ENCODE measurements at regions not wholly inside any gene's neighbourhood (a gene's known extent, or its start where the extent isn't known, plus 50 kb on each side); places are given as distances from the start of the nearest gene placed in this dataset.

- TF ChIP-seq CSDC2 (CRISPR knock-in tag; IDR thresholded peaks at IDR 0.05) (no peak), TCF4 (CRISPR knock-in tag; IDR thresholded peaks at IDR 0.05; ENCODE audit: borderline replicate concordance) (no peak), ZFP30 (CRISPR knock-in tag; IDR thresholded peaks at IDR 0.05) (no peak), ZNF70 (CRISPR knock-in tag; IDR thresholded peaks at IDR 0.05) (no peak), CSRNP3 (CRISPR knock-in tag; IDR thresholded peaks at IDR 0.05) (no peak), TOX (CRISPR knock-in tag; IDR thresholded peaks at IDR 0.05; ENCODE audit: borderline replicate concordance) (no peak), BACH2 (CRISPR knock-in tag; IDR thresholded peaks at IDR 0.05; ENCODE audit: borderline replicate concordance) (no peak), SNAI2 (CRISPR knock-in tag; IDR thresholded peaks at IDR 0.05) (no peak), ZC3H10 (CRISPR knock-in tag; IDR thresholded peaks at IDR 0.05) (no peak), ZNF8 (CRISPR knock-in tag; IDR thresholded peaks at IDR 0.05) (no peak), ESRRG (CRISPR knock-in tag; IDR thresholded peaks at IDR 0.05) (no peak), GLIS3 (CRISPR knock-in tag; IDR thresholded peaks at IDR 0.05) (no peak), OSR1 (CRISPR knock-in tag; IDR thresholded peaks at IDR 0.05) (no peak), POU6F1 (CRISPR knock-in tag; IDR thresholded peaks at IDR 0.05; ENCODE audit: borderline replicate concordance, low read depth) (no peak), ZFP3 (CRISPR knock-in tag; IDR thresholded peaks at IDR 0.05) (no peak), ISL1 (CRISPR knock-in tag; IDR thresholded peaks at IDR 0.05) (no peak), TSHZ2 (CRISPR knock-in tag; IDR thresholded peaks at IDR 0.05) (no peak)
- ATAC-seq = no peak
Measured at GRCh38 chr13:38103851-38104250, 234.3 kb upstream of the TRPC4 start.

- TF ChIP-seq RARB (CRISPR knock-in tag; IDR thresholded peaks at IDR 0.05) = no peak
- no peak for TF ChIP-seq ZNF70 (CRISPR knock-in tag; IDR thresholded peaks at IDR 0.05)
- no peak for TF ChIP-seq ZNF8 (CRISPR knock-in tag; IDR thresholded peaks at IDR 0.05)
- no peak for TF ChIP-seq TSHZ2 (CRISPR knock-in tag; IDR thresholded peaks at IDR 0.05)
- no peak for TF ChIP-seq OSR1 (CRISPR knock-in tag; IDR thresholded peaks at IDR 0.05)
- TF ChIP-seq ESRRG (CRISPR knock-in tag; IDR thresholded peaks at IDR 0.05) = no peak
- TF ChIP-seq ARNTL (CRISPR knock-in tag; IDR thresholded peaks at IDR 0.05; ENCODE audit: borderline replicate concordance, low read depth) = no peak
- TF ChIP-seq POU6F1 (CRISPR knock-in tag; IDR thresholded peaks at IDR 0.05; ENCODE audit: borderline replicate concordance, low read depth) = no peak
- ATAC-seq = no peak
Measured at GRCh38 chr13:38099751-38100150, 230.2 kb upstream of the TRPC4 start.

- ATAC-seq = no peak
- TF ChIP-seq ISL1 (CRISPR knock-in tag; IDR thresholded peaks at IDR 0.05) (no peak), ZFP3 (CRISPR knock-in tag; IDR thresholded peaks at IDR 0.05) (no peak), CSDC2 (CRISPR knock-in tag; IDR thresholded peaks at IDR 0.05) (no peak), TSHZ2 (CRISPR knock-in tag; IDR thresholded peaks at IDR 0.05) (no peak), GLIS3 (CRISPR knock-in tag; IDR thresholded peaks at IDR 0.05) (no peak), PPARA (CRISPR knock-in tag; IDR thresholded peaks at IDR 0.05; ENCODE audit: borderline replicate concordance) (no peak), ZNF8 (CRISPR knock-in tag; IDR thresholded peaks at IDR 0.05) (no peak), SNAI2 (CRISPR knock-in tag; IDR thresholded peaks at IDR 0.05) (no peak), ZNF565 (CRISPR knock-in tag; conservative IDR thresholded peaks at IDR 0.05; ENCODE audit: low read depth) (no peak), CREB5 (CRISPR knock-in tag; IDR thresholded peaks at IDR 0.05; ENCODE audit: low read depth) (no peak), ZC3H10 (CRISPR knock-in tag; IDR thresholded peaks at IDR 0.05) (no peak)
Measured at GRCh38 chr13:38093425-38093824, 223.9 kb upstream of the TRPC4 start.
